ENCODE measurements at regions not wholly inside any gene's neighbourhood (a gene's known extent, or its start where the extent isn't known, plus 50 kb on each side); places are given as distances from the start of the nearest gene placed in this dataset.

DNA sequence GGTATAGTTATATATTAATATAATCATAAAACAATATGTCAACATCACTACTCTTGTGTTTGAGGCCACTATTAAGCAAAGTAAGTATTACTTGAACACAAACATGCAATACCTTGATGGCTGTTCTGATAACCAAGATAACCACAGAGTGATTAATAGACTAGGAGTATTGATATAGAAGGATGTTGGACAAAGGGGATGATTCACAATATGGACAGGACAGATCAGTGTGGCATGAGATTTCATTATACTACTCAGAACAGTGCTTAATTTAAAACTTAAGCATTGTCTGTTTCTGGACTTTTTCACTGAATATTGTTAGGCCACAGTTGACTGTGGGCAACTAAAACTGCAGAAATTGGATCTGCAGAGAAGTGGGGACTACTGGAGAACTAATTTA is 384.2 kb downstream of the SLITRK1 start:
- Histone ChIP-seq H3K36me3 (ENCODE audit: insufficient read depth, low read length) (no peaks in the 10 kb centered on the region), H3K27ac (ENCODE audit: low read depth, low read length) (no peak overlapping the region), H3K4me3 (ENCODE audit: insufficient read depth, low read length) (no peak overlapping the region), H3K79me2 (ENCODE audit: insufficient read depth, low read length) (no peaks in the 10 kb centered on the region), H2AFZ (ENCODE audit: low read length) (no peak overlapping the region), H3K9me3 (ENCODE audit: low read depth, low read length) (no peaks in the 10 kb centered on the region), H4K20me1 (ENCODE audit: insufficient read depth, low read length) (no peaks in the 10 kb centered on the region), H3K27me3 (ENCODE audit: insufficient read depth, low read length) (no peaks in the 10 kb centered on the region), H3K4me2 (ENCODE audit: insufficient read depth, low read length) (no peak overlapping the region), H3K4me1 (ENCODE audit: insufficient read depth, low read length) (peaks cover 8% of the 10 kb centered on the region)
- TF ChIP-seq, protein P1, sequence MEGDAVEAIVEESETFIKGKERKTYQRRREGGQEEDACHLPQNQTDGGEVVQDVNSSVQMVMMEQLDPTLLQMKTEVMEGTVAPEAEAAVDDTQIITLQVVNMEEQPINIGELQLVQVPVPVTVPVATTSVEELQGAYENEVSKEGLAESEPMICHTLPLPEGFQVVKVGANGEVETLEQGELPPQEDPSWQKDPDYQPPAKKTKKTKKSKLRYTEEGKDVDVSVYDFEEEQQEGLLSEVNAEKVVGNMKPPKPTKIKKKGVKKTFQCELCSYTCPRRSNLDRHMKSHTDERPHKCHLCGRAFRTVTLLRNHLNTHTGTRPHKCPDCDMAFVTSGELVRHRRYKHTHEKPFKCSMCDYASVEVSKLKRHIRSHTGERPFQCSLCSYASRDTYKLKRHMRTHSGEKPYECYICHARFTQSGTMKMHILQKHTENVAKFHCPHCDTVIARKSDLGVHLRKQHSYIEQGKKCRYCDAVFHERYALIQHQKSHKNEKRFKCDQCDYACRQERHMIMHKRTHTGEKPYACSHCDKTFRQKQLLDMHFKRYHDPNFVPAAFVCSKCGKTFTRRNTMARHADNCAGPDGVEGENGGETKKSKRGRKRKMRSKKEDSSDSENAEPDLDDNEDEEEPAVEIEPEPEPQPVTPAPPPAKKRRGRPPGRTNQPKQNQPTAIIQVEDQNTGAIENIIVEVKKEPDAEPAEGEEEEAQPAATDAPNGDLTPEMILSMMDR (IDR thresholded peaks at IDR 0.05; ENCODE audit: extremely low read depth, low read depth, low read length), result no peak
- no peak for DNase-seq (ENCODE audit: insufficient read length, low spot score, missing footprints)

DNA sequence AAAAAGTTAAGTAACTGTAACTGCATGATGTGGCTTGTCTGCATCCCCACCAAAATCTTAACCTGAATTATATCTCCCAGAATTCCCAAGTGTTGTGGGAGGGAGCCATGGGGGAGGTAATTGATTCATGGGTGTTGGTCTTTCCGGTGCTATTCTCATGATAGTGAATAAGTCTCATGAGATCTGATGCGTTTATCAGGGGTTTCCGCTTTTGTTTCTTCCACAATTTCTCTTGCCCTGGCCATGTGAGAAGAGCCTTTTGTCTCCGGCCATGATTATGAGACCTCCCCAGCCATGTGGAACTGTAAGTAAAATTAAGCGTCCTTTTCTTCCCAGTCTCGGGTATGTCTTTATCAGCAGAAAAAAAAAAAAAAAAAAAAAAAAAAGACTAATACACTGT is 385.8 kb downstream of the SLITRK1 start:
- Histone ChIP-seq H3K79me2 (ENCODE audit: insufficient read depth, low read length) (no peaks in the 10 kb centered on the region), H3K9me3 (ENCODE audit: low read depth, low read length) (no peaks in the 10 kb centered on the region), H4K20me1 (ENCODE audit: insufficient read depth, low read length) (no peaks in the 10 kb centered on the region), H3K4me2 (ENCODE audit: insufficient read depth, low read length) (no peak overlapping the region), H3K27ac (ENCODE audit: low read depth, low read length) (no peak overlapping the region), H2AFZ (ENCODE audit: low read length) (no peak overlapping the region), H3K27me3 (ENCODE audit: insufficient read depth, low read length) (no peaks in the 10 kb centered on the region), H3K4me3 (ENCODE audit: insufficient read depth, low read length) (no peak overlapping the region), H3K4me1 (ENCODE audit: insufficient read depth, low read length) (peaks cover 8% of the 10 kb centered on the region), H3K36me3 (ENCODE audit: insufficient read depth, low read length) (no peaks in the 10 kb centered on the region)
- no peak for DNase-seq (ENCODE audit: insufficient read length, low spot score, missing footprints)
- TF ChIP-seq, protein P1 (IDR thresholded peaks at IDR 0.05; ENCODE audit: extremely low read depth, low read depth, low read length), result no peak

DNA sequence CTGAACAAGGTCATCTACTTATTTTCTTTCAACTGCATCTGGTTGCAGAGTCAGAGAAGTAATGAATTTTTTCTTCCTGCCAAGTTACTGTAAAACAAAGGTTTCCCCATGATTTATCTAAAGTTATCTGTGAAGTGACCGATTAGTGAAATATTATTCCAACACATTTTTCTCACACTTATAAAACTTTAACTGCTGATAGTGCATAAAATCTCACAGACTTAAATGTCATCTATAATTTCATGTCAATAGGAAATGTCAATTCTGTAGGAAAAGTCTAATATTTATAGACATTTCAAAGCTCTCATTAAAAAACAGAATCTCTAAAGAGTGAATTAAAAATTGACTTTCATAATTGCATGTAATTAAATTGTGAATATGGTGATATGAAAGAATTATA is 397.2 kb downstream of the SLITRK1 start:
- Histone ChIP-seq H3K36me3 (ENCODE audit: insufficient read depth, low read length) (no peaks in the 10 kb centered on the region), H3K9me3 (ENCODE audit: low read depth, low read length) (no peaks in the 10 kb centered on the region), H3K4me1 (ENCODE audit: insufficient read depth, low read length) (no peaks in the 10 kb centered on the region), H3K79me2 (ENCODE audit: insufficient read depth, low read length) (no peaks in the 10 kb centered on the region), H2AFZ (ENCODE audit: low read length) (no peak overlapping the region), H3K27ac (ENCODE audit: low read depth, low read length) (no peak overlapping the region), H4K20me1 (ENCODE audit: insufficient read depth, low read length) (no peaks in the 10 kb centered on the region), H3K27me3 (ENCODE audit: insufficient read depth, low read length) (no peaks in the 10 kb centered on the region), H3K4me2 (ENCODE audit: insufficient read depth, low read length) (no peak overlapping the region), H3K4me3 (ENCODE audit: insufficient read depth, low read length) (no peak overlapping the region)
- TF ChIP-seq, protein P1 (IDR thresholded peaks at IDR 0.05; ENCODE audit: extremely low read depth, low read depth, low read length), result no peak
- DNase-seq (ENCODE audit: insufficient read length, low spot score, missing footprints), result no peak

DNA sequence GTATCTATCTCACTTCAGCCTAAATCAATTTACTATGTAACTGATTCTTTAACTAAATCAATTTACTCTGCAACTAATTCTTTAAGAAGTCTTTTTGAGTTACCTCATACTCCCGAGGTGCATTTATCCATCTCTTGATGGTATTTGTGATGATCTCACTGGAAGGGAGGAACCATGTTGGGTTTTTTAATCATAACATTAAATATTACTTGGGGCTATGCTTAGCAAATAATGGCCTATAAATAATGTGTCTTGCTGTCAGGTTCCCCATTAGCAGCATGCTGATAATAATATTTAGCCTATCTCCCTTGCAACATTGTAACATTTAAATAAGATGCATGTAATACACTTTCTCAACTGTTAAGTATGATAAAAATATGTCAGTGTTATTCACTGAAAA is 411.3 kb downstream of the SLITRK1 start:
- no peaks in the 10 kb centered on the region for H3K36me3 ChIP-seq (ENCODE audit: insufficient read depth, low read length)
- H3K27ac ChIP-seq (ENCODE audit: low read depth, low read length), result no peak overlapping the region
- H3K4me1 ChIP-seq (ENCODE audit: insufficient read depth, low read length), result no peaks in the 10 kb centered on the region
- H4K20me1 ChIP-seq (ENCODE audit: insufficient read depth, low read length), result no peaks in the 10 kb centered on the region
- DNase-seq (ENCODE audit: insufficient read length, low spot score, missing footprints), result no peak
- TF ChIP-seq, protein P1 (IDR thresholded peaks at IDR 0.05; ENCODE audit: extremely low read depth, low read depth, low read length), result no peak
- H3K79me2 ChIP-seq (ENCODE audit: insufficient read depth, low read length), result no peaks in the 10 kb centered on the region
- H3K4me2 ChIP-seq (ENCODE audit: insufficient read depth, low read length), result no peak overlapping the region
- H2AFZ ChIP-seq (ENCODE audit: low read length), result no peak overlapping the region
- no peak overlapping the region for H3K4me3 ChIP-seq (ENCODE audit: insufficient read depth, low read length)
- H3K27me3 ChIP-seq (ENCODE audit: insufficient read depth, low read length), result no peaks in the 10 kb centered on the region
- H3K9me3 ChIP-seq (ENCODE audit: low read depth, low read length), result no peaks in the 10 kb centered on the region

Measured in osteoblast (primary cell).